Smooth muscle cell (in vitro differentiated cells): ENCODE measurements at regions not wholly inside any gene's neighbourhood (a gene's known extent, or its start where the extent isn't known, plus 50 kb on each side); places are given as distances from the start of the nearest gene placed in this dataset.

Source experiments
- DNase-seq: peaks from one replicate; lab custom pipeline; 2025; ENCODE audit not compliant: unreplicated experiment; lab: John Stamatoyannopoulos, UW
- H2AFZ ChIP-seq: fragments of 200-600 bp; sonication (generic); 2 replicates; pipeline ENCODE4 v1.6.0; 2016; ENCODE audit warnings: antibody characterized with exemption, low read depth, mild to moderate bottlenecking
- H3F3A ChIP-seq: fragments of 200-600 bp; sonication (generic); 2 replicates; pipeline ENCODE4 v1.6.0; 2017; ENCODE audit warnings: antibody characterized with exemption, low read depth
- H3K27ac ChIP-seq: fragments of 200-600 bp; sonication (generic); 2 replicates; pipeline ENCODE4 v1.5.1; 2016; ENCODE audit warnings: low read depth, mild to moderate bottlenecking
- H3K27me3 ChIP-seq: fragments of 200-600 bp; sonication (generic); 2 replicates; pipeline ENCODE4 v1.6.1; 2016; ENCODE audit warnings: low read depth, mild to moderate bottlenecking
- H3K36me3 ChIP-seq: fragments of 200-600 bp; sonication (generic); 2 replicates; pipeline ENCODE4 v1.5.1; 2016; ENCODE audit warnings: low read depth
- H3K4me1 ChIP-seq: fragments of 200-600 bp; sonication (generic); 2 replicates; pipeline ENCODE4 v1.5.1; 2016; ENCODE audit warnings: low read depth
- H3K4me2 ChIP-seq: fragments of 200-600 bp; sonication (generic); 2 replicates; pipeline ENCODE4 v1.6.0; 2016; ENCODE audit warnings: mild to moderate bottlenecking
- H3K4me3 ChIP-seq: fragments of 200-600 bp; sonication (generic); 2 replicates; pipeline ENCODE4 v1.5.1; 2016; ENCODE audit warnings: mild to moderate bottlenecking
- H3K79me2 ChIP-seq: fragments of 200-600 bp; sonication (generic); 2 replicates; pipeline ENCODE4 v1.6.0; 2016; ENCODE audit warnings: low read depth, mild to moderate bottlenecking
- H3K9ac ChIP-seq: fragments of 200-600 bp; sonication (generic); 2 replicates; pipeline ENCODE4 v1.6.0; 2016; ENCODE audit warnings: low read depth
- H3K9me3 ChIP-seq: fragments of 200-600 bp; sonication (generic); replicated peaks from 2 replicates; pipeline ENCODE4 v1.5.1; 2016; ENCODE audit warnings: low read depth
- H4K20me1 ChIP-seq: fragments of 200-600 bp; sonication (generic); 2 replicates; pipeline ENCODE4 v1.6.0; 2016; ENCODE audit warnings: low read depth
- CTCF ChIP-seq: fragments of 200-600 bp; sonication (generic); IDR thresholded peaks from 2 replicates; pipeline ENCODE4 v1.5.1; 2017; ENCODE audit warnings: borderline replicate concordance, mild to moderate bottlenecking, antibody characterized with exemption; ENCODE audit not compliant: insufficient read depth, poor library complexity, severe bottlenecking
- WGBS: methylation state at CpG from one replicate; pipeline ENCODE4 v1.1.7; 2016; ENCODE audit warnings: low lambda C conversion rate; 5-methylcytosine and 5-hydroxymethylcytosine counted together

DNA sequence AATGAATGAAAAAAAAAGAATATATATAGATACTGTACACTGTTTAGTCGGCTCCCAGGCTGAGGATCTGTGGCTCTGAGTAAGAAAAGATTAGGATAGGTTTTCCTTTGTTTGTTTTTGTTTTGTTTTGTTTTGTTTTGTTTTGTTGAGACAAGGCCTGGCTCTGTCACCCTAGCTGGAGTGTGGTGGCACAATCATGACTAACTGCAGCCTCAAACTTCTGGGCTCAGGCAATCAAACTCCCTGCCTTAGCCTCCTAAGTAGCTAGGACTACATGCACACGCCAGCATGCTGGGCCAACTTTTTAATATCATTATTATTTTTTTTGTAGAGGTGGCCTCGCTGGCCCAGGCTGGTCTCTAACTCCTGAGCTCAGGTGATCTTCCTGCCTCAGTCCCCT is 87.9 kb upstream of the PTBP2 start:
- no peaks in the 10 kb centered on the region for H3K9me3 ChIP-seq
- no peaks in the 10 kb centered on the region for H4K20me1 ChIP-seq
- H2AFZ ChIP-seq = no peak overlapping the region
- H3K9ac ChIP-seq = no peak overlapping the region
- no peaks in the 10 kb centered on the region for H3K4me1 ChIP-seq
- no peak overlapping the region for H3K4me3 ChIP-seq
- 91% methylated on average over 3 of the region's 3 CpGs for WGBS
- no peak for DNase-seq
- H3K36me3 ChIP-seq = no peaks in the 10 kb centered on the region
- H3K4me2 ChIP-seq = no peak overlapping the region
- H3F3A ChIP-seq = no peaks in the 10 kb centered on the region
- no peak overlapping the region for H3K27ac ChIP-seq
- no peaks in the 10 kb centered on the region for H3K27me3 ChIP-seq
- no peaks in the 10 kb centered on the region for H3K79me2 ChIP-seq
- TF ChIP-seq CTCF = no peak

DNA sequence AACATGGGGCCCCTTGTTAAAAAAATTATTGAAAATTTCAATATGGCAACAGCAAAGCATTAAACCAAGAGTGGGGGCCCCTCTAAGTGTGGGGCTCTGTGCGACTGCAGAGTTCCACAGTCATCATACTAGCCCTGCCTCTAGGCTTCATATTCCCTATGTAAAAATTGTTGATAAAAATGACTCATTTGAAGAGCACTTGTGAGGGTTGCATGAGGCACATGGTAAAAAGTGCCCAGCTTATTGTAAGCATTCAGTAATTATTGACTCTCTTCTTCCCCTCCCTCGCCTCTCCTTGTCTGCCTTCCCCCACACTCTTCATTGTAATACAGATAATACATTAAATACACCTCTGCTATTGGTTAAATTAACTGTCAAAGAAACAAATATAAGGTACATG is 86.7 kb upstream of the PTBP2 start:
- no peak for TF ChIP-seq CTCF
- no peaks in the 10 kb centered on the region for H3K79me2 ChIP-seq
- 84% methylated on average over 2 of the region's 2 CpGs for WGBS

GRCh38 chr1:96641282-96641681 is 80.3 kb upstream of the PTBP2 start:
- WGBS = 98% methylated on average over 3 of the region's 3 CpGs
- H3K79me2 ChIP-seq = no peaks in the 10 kb centered on the region
- no peak overlapping the region for H3K4me3 ChIP-seq
- no peak overlapping the region for H3K9ac ChIP-seq
- DNase-seq = no peak
- no peak overlapping the region for H3K27ac ChIP-seq
- no peaks in the 10 kb centered on the region for H3K36me3 ChIP-seq
- no peak overlapping the region for H3K4me2 ChIP-seq
- H2AFZ ChIP-seq = no peak overlapping the region
- no peaks in the 10 kb centered on the region for H3F3A ChIP-seq
- no peaks in the 10 kb centered on the region for H4K20me1 ChIP-seq
- H3K4me1 ChIP-seq = no peaks in the 10 kb centered on the region
- no peaks in the 10 kb centered on the region for H3K9me3 ChIP-seq
- TF ChIP-seq CTCF = no peak
- H3K27me3 ChIP-seq = no peaks in the 10 kb centered on the region

More for the DNA sequence above, 86.7 kb upstream of the PTBP2 start:
- no peak for DNase-seq
- Histone ChIP-seq H3K4me2 (no peak overlapping the region), H3K27ac (no peak overlapping the region), H3K4me3 (no peak overlapping the region), H3K9ac (no peak overlapping the region), H2AFZ (no peak overlapping the region), H3K4me1 (no peaks in the 10 kb centered on the region), H4K20me1 (no peaks in the 10 kb centered on the region), H3K36me3 (no peaks in the 10 kb centered on the region), H3K9me3 (no peaks in the 10 kb centered on the region), H3K27me3 (no peaks in the 10 kb centered on the region), H3F3A (no peaks in the 10 kb centered on the region)

GRCh38 chr1:96643519-96643918 is 78.1 kb upstream of the PTBP2 start:
- Histone ChIP-seq H3F3A (no peaks in the 10 kb centered on the region), H3K9me3 (no peaks in the 10 kb centered on the region), H3K27me3 (no peaks in the 10 kb centered on the region), H4K20me1 (no peaks in the 10 kb centered on the region), H3K36me3 (no peaks in the 10 kb centered on the region), H3K27ac (no peak overlapping the region), H3K4me1 (no peaks in the 10 kb centered on the region), H3K4me2 (no peak overlapping the region), H3K4me3 (no peak overlapping the region), H3K79me2 (no peaks in the 10 kb centered on the region), H3K9ac (no peak overlapping the region), H2AFZ (no peak overlapping the region)
- no peak for DNase-seq
- no peak for TF ChIP-seq CTCF
- 77% methylated on average over 1 of the region's 1 CpG for WGBS
